GM10266 (cell line): ENCODE measurements at regions not wholly inside any gene's neighbourhood (a gene's known extent, or its start where the extent isn't known, plus 50 kb on each side); places are given as distances from the start of the nearest gene placed in this dataset.
"Not testable (repeated sequence)": the region's sequence is repeated elsewhere in the genome, so short reads cannot be mapped to it uniquely, and the experiment has no call there.

Experiments used
- DNase-seq: peaks from one replicate; pipeline ENCODE4 v3.0.0; 2012; ENCODE audit errors: extremely low spot score
- TF ChIP-seq, protein P1 (sequence below): IDR thresholded peaks from 2 replicates; pipeline ENCODE4 v1.5.1; 2012; ENCODE audit warnings: mild to moderate bottlenecking, low read depth; ENCODE audit not compliant: control insufficient read depth, insufficient read depth; ENCODE audit errors: missing control alignments

DNA sequence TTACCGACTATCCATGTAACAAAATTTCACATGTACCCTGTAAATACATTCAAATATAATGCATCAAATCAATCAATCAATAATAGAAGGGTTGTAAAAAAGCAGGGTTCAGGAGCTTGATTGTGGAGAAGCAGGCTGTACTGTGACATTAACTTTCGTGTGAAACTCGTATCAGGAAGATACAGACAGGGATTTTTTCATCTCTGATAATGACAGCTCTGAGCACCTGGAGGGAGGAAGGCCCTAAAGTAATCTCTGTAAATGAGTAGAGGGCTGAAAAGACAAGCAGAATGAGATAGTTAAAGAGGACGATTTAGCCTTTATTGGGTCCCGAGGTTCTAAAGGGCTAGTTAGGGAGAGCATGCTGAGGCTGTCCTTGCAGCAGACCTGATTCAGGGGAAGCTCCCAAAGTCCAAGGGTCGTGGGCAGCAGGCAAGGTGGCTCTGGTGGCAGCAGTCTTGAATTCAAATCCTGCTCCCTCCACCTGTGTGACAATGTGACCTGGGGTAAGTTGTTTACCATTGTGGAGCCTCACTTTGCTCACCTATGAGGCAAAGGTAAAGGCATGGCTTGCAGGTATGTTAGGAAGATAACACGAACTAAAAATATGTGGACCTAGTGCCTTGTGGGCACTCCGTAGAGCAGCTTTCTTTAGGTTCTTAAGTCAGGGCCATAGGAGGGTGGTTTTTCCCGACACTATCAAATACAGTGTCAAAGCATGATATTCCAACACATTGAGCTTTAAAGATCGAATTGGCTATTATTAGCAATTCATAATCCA is 219.4 kb upstream of the MYLIP start:
- no peak for DNase-seq
- TF ChIP-seq, protein P1, sequence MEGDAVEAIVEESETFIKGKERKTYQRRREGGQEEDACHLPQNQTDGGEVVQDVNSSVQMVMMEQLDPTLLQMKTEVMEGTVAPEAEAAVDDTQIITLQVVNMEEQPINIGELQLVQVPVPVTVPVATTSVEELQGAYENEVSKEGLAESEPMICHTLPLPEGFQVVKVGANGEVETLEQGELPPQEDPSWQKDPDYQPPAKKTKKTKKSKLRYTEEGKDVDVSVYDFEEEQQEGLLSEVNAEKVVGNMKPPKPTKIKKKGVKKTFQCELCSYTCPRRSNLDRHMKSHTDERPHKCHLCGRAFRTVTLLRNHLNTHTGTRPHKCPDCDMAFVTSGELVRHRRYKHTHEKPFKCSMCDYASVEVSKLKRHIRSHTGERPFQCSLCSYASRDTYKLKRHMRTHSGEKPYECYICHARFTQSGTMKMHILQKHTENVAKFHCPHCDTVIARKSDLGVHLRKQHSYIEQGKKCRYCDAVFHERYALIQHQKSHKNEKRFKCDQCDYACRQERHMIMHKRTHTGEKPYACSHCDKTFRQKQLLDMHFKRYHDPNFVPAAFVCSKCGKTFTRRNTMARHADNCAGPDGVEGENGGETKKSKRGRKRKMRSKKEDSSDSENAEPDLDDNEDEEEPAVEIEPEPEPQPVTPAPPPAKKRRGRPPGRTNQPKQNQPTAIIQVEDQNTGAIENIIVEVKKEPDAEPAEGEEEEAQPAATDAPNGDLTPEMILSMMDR, result no peak

DNA sequence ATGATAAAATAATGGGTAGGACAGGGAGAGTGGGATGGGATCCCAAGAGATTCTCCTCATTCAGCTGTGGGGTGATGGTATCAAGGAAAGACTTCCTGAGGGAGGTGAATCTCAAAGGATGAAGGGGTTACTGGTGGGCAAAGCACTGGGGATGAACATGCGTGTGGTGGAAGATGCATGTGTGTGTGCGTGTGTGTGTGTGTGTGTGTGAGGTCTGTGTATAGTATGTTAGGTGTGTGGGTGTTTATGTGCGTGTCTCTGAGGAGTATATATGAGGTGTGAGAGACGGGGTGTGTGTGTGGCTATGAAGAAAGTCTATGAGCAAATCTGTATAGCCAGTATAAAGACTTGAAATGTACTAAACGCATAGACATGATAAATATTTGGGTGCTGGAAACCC is 220.0 kb upstream of the MYLIP start:
- no peak for DNase-seq
- TF ChIP-seq, protein P1, result no peak

DNA sequence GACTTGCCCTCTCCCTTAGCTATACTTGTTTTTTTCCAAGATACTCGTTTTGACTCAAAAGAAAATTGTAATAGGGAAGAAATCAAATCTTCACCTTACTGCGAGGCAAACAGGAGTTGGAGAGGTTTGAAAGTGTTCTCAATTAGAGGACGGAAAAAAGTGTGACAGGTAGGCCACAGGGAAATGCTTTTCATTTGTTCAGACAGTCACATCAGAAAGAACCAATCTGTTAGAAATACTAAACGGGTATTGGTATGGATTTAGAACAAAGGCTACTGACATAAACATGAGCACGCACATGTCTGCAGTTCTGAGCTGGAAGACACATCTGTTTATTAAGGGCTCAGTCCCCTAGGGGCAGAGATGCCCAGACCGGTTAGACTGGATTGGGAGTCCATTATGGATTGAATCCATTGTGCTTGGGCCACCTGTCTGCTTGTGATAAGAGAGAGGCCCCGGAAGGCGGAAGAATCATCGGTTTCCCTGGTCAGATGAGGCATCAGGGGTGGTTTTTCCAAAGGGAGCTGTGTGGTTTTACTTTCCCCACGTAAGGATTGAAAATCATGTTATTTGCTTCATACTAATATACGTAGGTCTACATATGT is 220.9 kb upstream of the MYLIP start:
- no peak for DNase-seq
- TF ChIP-seq, protein P1, result no peak

DNA sequence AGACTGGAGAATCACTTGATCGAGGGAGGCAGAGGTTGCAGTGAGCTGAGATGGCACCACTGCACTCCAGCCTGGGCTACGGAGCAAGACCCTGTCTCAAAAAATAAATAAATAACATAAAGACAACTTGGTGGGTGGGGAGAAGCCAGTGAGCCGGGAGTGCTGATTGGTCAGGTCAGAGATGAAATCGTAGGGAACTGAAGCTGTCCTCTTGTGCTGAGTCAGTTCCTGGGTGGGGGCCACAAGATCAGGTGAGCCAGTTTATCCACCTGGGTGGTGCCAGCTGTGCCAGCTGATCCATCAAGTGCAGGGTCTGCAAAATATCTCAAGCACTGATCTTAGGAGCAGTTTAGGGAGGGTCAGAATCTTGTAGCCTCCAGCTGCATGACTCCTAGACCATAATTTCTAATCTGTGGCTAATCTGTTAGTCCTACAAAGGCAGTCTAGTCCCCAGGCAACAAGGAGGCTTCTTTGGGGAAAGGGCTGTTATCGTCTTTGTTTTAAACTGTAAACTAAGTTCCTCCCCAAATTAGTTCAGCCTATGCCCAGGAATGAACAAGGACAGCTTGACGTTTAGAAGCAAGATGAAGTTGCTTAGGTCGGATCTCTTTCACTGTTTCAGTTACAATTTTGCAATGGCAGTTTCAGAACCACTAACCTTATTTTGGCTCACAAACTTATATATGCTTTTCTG is 221.5 kb upstream of the MYLIP start:
- not testable (repeated sequence) for DNase-seq

DNA sequence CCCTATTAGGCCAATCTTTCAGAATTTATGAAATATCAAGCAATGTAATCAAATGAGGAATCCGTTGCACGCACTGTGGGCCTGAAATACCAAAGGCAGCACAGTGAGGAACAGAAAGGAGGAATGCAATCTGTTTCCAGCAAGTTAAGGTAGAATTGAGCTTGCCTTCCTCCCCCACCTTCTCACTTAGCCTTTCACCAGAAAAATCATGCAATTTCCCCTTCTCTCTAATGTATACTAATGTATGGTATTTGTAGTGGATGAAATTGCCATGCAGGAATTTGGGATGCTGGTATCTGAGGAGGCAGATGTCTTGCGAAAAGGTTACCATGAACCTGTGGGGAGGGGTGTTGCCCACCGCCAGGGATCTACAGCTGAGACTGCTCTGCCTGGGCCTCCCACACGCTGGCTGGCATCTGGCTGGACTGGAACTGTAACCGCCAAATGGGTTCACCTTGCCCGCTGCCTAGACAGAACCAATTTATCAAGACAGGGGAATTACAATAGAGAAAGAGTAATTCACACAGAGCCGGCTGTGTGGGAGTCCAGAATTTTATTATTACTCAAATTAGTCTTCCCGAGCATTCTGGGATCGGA is 222.4 kb upstream of the MYLIP start:
- TF ChIP-seq, protein P1, result no peak
- no peak for DNase-seq

DNA sequence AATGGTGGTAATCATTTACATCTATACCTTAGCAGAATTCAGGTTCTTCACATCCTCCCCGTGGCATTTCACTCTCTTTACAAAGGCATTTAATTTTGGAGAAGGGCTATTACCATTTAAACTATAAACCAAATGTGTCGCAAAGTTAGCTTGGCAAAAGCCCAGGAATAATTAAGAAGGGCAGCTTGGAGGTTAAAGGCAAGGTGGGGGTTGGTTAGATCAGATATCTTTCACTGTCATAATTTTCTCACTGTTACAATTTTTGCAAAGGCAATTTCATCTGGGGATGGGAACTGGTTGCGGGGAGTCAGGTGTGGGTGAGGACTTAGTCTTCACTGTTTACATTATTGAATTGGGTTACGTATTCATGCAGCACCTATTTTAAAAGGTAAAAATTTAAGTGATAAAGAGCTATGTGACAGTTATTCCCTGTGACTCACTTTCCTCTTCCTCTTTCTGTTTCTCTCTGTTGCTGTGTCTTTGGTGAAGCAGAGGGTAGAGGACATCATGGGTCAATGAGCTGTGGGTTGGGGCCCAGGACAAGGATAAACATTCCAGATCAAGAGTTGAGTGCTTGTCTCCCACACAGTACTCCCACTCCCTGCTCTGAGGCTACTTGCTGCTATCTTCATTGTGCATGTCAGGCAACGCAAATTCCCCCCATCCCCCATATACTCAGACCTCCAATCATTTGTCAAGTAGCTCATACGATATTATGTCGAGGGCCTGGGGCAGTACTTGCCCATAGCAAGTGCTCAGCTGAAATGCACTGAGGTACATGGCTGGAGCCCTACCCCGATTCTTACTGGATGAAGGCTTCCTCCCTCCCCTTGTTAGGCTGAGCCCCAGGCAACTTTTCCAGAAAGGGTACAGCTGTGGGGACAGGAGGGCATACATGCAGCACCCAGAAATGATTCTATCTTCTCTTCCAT is 223.1 kb upstream of the MYLIP start:
- DNase-seq, result peak; percentile 29
- TF ChIP-seq, protein P1, result no peak
